SK-N-MC (cell line): ENCODE measurements at regions not wholly inside any gene's neighbourhood (a gene's known extent, or its start where the extent isn't known, plus 50 kb on each side); places are given as distances from the start of the nearest gene placed in this dataset.

Experiments
- EZH2 ChIP-seq: fragments of 200-600 bp; sonication (generic); IDR thresholded peaks from one replicate; pipeline ENCODE4 v1.6.1; 2017; ENCODE audit warnings: antibody characterized with exemption
- FOXP2 ChIP-seq: optimal IDR thresholded peaks from 2 replicates; pipeline ENCODE3; 2011; ENCODE audit warnings: mild to moderate bottlenecking, moderate library complexity; ENCODE audit not compliant: insufficient read depth; ENCODE audit errors: extremely low read length, control extremely low read depth
- POLR2AphosphoS5 ChIP-seq: IDR thresholded peaks from 2 replicates; pipeline ENCODE4 v1.6.1; 2012; ENCODE audit warnings: mild to moderate bottlenecking, low read depth, low read length, borderline replicate concordance

- TF ChIP-seq EZH2 (no peak), POLR2AphosphoS5 (no peak), FOXP2 (no peak)
These were observed 153.0 kb downstream of the TENT5D start for GRCh38 chrX:80573275-80573674.
